Hematopoietic multipotent progenitor cell (in vitro differentiated cells): ENCODE measurements at regions not wholly inside any gene's neighbourhood (a gene's known extent, or its start where the extent isn't known, plus 50 kb on each side); places are given as distances from the start of the nearest gene placed in this dataset.

Source experiments
- DNase-seq, 3 donors: peaks; one replicate each; pipeline ENCODE4 v3.0.0-alpha.2; 2011 to 2015; ENCODE audit warnings: low read depth in 2 of 3, low spot score in 2 of 3

- DNase-seq = no peak
Measured at GRCh38 chr6:128676456-128676855, 156.1 kb upstream of the PTPRK start.

GRCh38 chr6:128672023-128672422 is 151.6 kb upstream of the PTPRK start:
- DNase-seq = no peak

- no peak for DNase-seq
Measured at GRCh38 chr6:128667339-128667858, 147.0 kb upstream of the PTPRK start.

GRCh38 chr6:128666405-128666804 is 146.0 kb upstream of the PTPRK start:
- no peak for DNase-seq

- no peak for DNase-seq
Measured at GRCh38 chr6:128663238-128663637, 142.8 kb upstream of the PTPRK start.

- DNase-seq = no peak
Measured at GRCh38 chr6:128659878-128660622, 139.7 kb upstream of the PTPRK start.

GRCh38 chr6:128659276-128659675 is 138.9 kb upstream of the PTPRK start:
- DNase-seq = no peak

- DNase-seq = no peak
Measured at GRCh38 chr6:128657181-128657580, 136.8 kb upstream of the PTPRK start.

- no peak for DNase-seq
Measured at GRCh38 chr6:128655978-128656498, 135.6 kb upstream of the PTPRK start.

GRCh38 chr6:128648022-128648598 is 127.7 kb upstream of the PTPRK start:
- no peak for DNase-seq

GRCh38 chr6:128642132-128642531 is 121.7 kb upstream of the PTPRK start:
- no peak for DNase-seq

- no peak for DNase-seq
Measured at GRCh38 chr6:128641703-128642102, 121.3 kb upstream of the PTPRK start.

GRCh38 chr6:128638817-128639216 is 118.4 kb upstream of the PTPRK start:
- no peak for DNase-seq

GRCh38 chr6:128635219-128635618 is 114.8 kb upstream of the PTPRK start:
- no peak for DNase-seq

- DNase-seq = no peak
Measured at GRCh38 chr6:128632131-128632530, 111.7 kb upstream of the PTPRK start.

- no peak for DNase-seq
Measured at GRCh38 chr6:128631031-128631430, 110.6 kb upstream of the PTPRK start.

- DNase-seq = no peak
Measured at GRCh38 chr6:128630213-128630612, 109.8 kb upstream of the PTPRK start.

- no peak for DNase-seq
Measured at GRCh38 chr6:128617285-128617684, 96.9 kb upstream of the PTPRK start.

- no peak for DNase-seq
Measured at GRCh38 chr6:128616342-128616741, 95.9 kb upstream of the PTPRK start.

GRCh38 chr6:128606611-128607010 is 86.2 kb upstream of the PTPRK start:
- DNase-seq = no peak

GRCh38 chr6:128605961-128606360 is 85.6 kb upstream of the PTPRK start:
- no peak for DNase-seq

GRCh38 chr6:128601060-128601459 is 80.7 kb upstream of the PTPRK start:
- DNase-seq = no peak
